SK-N-SH treated with all-trans-retinoic acid at 6 μM for 48 hours (cell line): ENCODE measurements at regions not wholly inside any gene's neighbourhood (a gene's known extent, or its start where the extent isn't known, plus 50 kb on each side); places are given as distances from the start of the nearest gene placed in this dataset.

Experiments used
- BACH2 ChIP-seq: fragments of 250-450 bp; sonication (Bioruptor Pico); IDR thresholded peaks from 2 replicates; pipeline ENCODE4 v1.9.0; 2021; ENCODE audit warnings: mild to moderate bottlenecking, borderline replicate concordance
- CSDC2 ChIP-seq: fragments of 250-450 bp; sonication (Bioruptor Pico); IDR thresholded peaks from 2 replicates; pipeline ENCODE4 v1.5.0; 2020; ENCODE audit warnings: mild to moderate bottlenecking, moderate library complexity
- PATZ1 ChIP-seq: fragments of 250-450 bp; sonication (Bioruptor Pico); IDR thresholded peaks from 2 replicates; pipeline ENCODE4 v1.8.0; 2020; ENCODE audit warnings: mild to moderate bottlenecking, moderate library complexity, borderline replicate concordance
- TCF4 ChIP-seq: fragments of 250-450 bp; sonication (Bioruptor Pico); IDR thresholded peaks from 2 replicates; pipeline ENCODE4 v1.8.0; 2021; ENCODE audit warnings: mild to moderate bottlenecking, moderate library complexity, borderline replicate concordance
- ZFP3 ChIP-seq: fragments of 250-450 bp; sonication (Bioruptor Pico); IDR thresholded peaks from 2 replicates; pipeline ENCODE4 v1.5.0; 2020; ENCODE audit warnings: mild to moderate bottlenecking, moderate library complexity

GRCh38 chr6:18837013-18837412 is 449.9 kb downstream of the RNF144B start:
- no peak for TF ChIP-seq ZFP3 (CRISPR knock-in tag)
- no peak for TF ChIP-seq CSDC2 (CRISPR knock-in tag)
- TF ChIP-seq TCF4, result peak; percentile 55; the same call in 1 of the 2 replicates
- TF ChIP-seq BACH2, result no peak
- no peak for TF ChIP-seq PATZ1 (CRISPR knock-in tag)
